GM12865 (cell line): ENCODE measurements at regions not wholly inside any gene's neighbourhood (a gene's known extent, or its start where the extent isn't known, plus 50 kb on each side); places are given as distances from the start of the nearest gene placed in this dataset.

ENCODE experiments used
- DNase-seq: peaks from one replicate; pipeline ENCODE4 v3.0.0; 2010; ENCODE audit warnings: low read depth
- H3K4me3 ChIP-seq: 2 replicates; pipeline ENCODE4 v1.5.1; 2011; ENCODE audit warnings: mild to moderate bottlenecking, low read depth, low read length, control low read depth
- TF ChIP-seq, protein P1 (sequence below): IDR thresholded peaks from 2 replicates; pipeline ENCODE4 v1.5.1; 2011; ENCODE audit warnings: low read length, control low read depth, low read depth, inconsistent platforms; ENCODE audit not compliant: insufficient read depth; ENCODE audit errors: missing control alignments

DNA sequence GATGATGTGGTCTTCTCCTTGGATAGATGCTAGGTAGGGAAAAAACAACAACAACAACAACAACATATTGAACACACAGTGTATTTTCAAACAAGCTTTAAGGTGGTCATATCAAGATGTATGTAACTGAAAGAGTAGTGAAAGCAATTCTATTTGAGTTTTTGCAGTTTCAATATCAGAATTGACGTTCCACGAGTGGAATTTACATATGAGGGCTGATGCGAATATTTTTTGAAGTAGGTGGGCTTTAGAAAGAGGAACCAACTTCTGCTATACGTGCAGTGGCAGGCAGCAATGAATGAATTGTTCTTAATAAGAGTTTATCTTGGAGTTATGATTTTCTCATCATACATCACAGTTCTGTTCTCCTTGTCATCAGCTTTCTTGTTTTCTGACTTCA lies 151.9 kb upstream of the CNTN3 start:
- TF ChIP-seq, protein P1, sequence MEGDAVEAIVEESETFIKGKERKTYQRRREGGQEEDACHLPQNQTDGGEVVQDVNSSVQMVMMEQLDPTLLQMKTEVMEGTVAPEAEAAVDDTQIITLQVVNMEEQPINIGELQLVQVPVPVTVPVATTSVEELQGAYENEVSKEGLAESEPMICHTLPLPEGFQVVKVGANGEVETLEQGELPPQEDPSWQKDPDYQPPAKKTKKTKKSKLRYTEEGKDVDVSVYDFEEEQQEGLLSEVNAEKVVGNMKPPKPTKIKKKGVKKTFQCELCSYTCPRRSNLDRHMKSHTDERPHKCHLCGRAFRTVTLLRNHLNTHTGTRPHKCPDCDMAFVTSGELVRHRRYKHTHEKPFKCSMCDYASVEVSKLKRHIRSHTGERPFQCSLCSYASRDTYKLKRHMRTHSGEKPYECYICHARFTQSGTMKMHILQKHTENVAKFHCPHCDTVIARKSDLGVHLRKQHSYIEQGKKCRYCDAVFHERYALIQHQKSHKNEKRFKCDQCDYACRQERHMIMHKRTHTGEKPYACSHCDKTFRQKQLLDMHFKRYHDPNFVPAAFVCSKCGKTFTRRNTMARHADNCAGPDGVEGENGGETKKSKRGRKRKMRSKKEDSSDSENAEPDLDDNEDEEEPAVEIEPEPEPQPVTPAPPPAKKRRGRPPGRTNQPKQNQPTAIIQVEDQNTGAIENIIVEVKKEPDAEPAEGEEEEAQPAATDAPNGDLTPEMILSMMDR, result no peak
- H3K4me3 ChIP-seq, result no peak overlapping the region

DNA sequence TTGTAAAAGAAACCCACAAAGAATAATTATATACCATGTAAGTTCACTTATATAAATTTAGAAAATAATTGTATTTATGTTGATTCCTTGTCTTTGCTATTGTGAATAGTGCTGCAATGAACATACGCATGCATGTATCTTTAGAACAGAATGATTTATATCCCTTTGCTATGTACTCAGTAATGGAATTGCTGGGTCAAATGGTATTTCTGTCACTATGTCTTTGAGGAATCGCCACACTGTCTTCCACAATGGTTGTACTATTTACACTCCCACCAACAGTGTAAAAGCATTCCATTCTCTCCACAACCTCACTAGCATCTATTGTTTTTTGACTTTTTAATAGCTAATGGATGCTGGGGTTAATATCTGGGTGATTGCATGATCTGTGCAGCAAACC lies 149.4 kb upstream of the CNTN3 start:
- TF ChIP-seq, protein P1, result no peak
- H3K4me3 ChIP-seq, result no peak overlapping the region
- no peak for DNase-seq

More for the DNA sequence above, 151.9 kb upstream of the CNTN3 start:
- no peak for DNase-seq

DNA sequence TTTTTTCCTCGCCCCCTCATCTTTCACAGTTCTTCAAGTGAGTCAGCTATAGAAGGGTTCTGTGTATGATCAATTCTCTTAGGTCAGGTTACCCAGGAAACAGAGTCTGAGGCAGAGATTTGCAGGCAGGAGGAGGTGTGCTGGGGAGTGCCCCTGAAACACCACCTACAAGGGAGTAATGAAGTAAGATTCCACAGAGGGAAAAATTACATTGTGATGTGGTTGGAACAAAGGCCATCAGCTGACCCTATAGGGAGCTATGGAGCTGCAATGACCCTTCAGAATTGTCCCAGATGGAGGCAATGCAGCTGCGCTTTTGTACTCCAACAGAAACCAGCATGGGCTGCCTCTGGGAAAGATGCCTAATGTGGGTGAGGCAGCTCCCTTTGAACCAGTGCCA lies 142.2 kb upstream of the CNTN3 start:
- no peak overlapping the region for H3K4me3 ChIP-seq
- TF ChIP-seq, protein P1, result no peak
- DNase-seq, result no peak

DNA sequence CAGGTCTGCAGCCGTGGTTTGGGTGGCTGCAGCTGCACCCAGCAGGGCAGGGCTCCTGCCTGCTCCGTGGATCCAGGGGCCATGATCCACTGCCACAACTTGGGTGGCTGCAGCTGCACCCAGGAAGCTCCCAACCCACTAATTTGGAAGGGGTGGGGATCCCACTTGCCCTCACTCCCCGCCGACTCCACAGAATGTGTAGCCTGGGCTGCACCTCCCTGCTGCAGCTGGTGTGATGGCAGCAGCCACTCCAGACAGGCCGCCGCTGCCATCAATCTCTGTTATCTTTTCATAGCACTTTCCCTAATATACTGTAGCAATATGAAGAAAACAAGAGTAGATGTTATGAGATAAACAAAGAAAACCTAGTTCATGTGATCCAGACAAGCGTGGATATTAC lies 137.8 kb upstream of the CNTN3 start:
- DNase-seq, result no peak
- H3K4me3 ChIP-seq, result no peak overlapping the region
- TF ChIP-seq, protein P1, result no peak

DNA sequence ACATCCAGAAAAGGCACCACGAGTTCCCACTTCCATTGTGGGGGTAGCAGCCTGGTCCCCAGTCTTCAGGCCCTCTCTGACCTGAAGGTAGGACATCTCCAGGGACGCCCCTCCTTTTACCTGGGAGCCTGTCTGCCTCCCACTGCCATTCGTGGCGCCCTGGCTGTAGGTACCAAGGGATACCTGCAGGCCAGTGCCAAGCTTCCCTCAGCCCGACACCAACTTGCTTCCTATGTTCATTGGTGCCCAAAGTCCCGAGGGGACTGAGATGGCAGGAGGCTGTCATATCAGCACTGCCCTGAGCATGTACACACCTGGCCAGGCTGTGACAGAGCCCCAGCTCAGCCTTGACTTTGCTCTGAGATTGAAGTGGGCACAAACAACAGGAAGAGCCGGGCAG lies 137.3 kb upstream of the CNTN3 start:
- TF ChIP-seq, protein P1, result no peak
- DNase-seq, result no peak
- H3K4me3 ChIP-seq, result no peak overlapping the region

DNA sequence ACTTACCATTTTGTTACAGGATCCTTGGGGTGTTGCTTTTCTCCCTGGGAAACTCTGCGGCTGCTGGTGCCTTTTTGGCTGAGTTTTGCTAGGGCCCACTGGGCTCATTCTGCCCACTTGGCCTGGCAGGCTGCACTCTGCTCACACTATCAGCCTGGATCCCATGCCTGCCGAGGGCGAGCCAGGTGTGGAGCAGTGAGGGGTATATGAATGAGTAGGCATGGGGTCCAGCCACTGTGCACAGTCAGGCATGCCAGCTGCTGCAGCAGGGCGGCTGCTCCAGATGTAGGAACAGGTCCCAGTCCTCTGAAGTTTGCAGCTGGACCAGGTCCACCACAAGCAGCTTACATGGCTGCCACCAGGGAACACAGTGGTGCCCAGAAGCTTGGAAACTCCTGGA lies 136.4 kb upstream of the CNTN3 start:
- DNase-seq, result no peak
- TF ChIP-seq, protein P1, result no peak
- no peak overlapping the region for H3K4me3 ChIP-seq

DNA sequence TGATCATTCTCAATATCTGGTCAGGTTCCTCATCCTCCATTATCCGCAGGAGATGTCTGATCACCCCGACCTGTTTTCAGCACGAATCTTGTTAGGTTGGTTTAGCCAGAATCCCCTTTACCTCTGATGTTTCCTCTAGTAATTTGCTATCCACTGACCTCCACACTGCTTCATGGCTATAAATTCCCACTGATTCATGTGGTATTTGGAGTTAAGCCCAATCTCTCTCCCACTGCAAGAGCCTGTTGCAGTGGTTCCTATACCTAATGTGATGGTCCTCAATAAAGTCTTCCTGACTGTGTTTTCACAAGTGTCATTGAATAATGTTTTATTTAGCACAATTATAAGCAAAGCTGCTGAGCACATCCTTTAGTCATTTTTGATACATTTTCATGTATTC lies 124.8 kb upstream of the CNTN3 start:
- DNase-seq, result no peak
- no peak overlapping the region for H3K4me3 ChIP-seq
- TF ChIP-seq, protein P1, result no peak
